ENCODE measurements at regions not wholly inside any gene's neighbourhood (a gene's known extent, or its start where the extent isn't known, plus 50 kb on each side); places are given as distances from the start of the nearest gene placed in this dataset.
"Not testable (repeated sequence)": the region's sequence is repeated elsewhere in the genome, so short reads cannot be mapped to it uniquely, and the experiment has no call there.

DNA sequence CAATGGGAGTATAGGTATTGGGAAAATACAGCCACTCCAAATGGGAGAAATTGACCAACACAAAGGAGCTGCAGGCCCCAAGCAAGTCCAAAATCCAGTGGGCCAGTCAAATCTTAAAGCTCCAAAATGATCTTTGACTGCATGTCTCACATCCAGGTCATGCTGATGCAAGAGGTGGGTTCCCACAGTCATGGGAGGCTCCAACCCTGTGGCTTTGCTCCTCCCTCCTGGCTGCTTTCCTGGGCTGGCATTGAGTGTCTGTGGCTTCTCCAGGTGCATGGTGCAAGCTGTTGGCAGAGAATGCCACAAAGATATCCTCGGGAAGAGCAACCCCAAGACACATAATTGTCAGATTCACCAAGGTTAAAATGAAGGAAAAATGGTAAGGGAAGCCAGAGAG, 80.8 kb downstream of the IGLL5 start:
- TF ChIP-seq CTCF (conservative IDR thresholded peaks at IDR 0.05) (no peak), ZFX (IDR thresholded peaks at IDR 0.05) (no peak)

DNA sequence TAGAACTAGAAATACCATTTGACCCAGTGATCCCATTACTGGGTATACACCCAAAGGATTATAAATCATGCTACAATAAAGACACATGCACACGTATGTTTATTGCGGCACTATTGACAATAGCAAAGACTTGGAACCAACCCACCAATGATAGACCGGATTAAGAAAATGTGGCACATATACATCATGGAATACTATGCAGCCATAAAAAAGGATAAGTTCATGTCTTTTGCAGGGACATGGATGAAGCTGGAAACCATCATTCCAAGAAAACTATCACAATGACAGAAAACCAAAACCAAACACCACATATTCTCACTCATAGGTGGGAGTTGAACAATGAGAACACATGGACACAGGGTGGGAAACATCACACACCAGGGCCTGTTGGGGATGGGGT, 85.0 kb downstream of the IGLL5 start:
- H3K27ac ChIP-seq, result not testable (repeated sequence)

More for the DNA sequence above, 80.8 kb downstream of the IGLL5 start:
- H3K27ac ChIP-seq, result no peak overlapping the region

DNA sequence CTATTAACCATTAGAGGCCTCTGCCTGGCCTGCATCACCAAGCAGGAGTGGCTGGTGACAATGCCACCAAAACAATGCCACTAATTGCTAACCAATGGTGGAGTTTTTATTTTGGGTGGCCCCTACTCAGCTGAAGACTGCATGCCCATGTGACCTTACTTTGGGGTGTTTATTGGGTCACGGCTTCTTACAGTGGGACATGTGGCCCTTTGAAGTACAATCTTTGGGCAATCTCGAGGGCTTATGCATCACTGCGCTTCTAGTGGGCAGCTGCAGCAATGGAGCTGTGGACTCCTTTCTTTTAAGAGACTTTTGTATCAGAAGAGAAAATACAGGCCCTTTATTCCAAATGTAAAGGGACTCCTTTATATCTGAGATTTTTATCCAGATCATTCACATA, 85.7 kb downstream of the IGLL5 start:
- TF ChIP-seq ZFX (IDR thresholded peaks at IDR 0.05) (no peak), CTCF (conservative IDR thresholded peaks at IDR 0.05) (no peak)
- no peak overlapping the region for H3K27ac ChIP-seq

DNA sequence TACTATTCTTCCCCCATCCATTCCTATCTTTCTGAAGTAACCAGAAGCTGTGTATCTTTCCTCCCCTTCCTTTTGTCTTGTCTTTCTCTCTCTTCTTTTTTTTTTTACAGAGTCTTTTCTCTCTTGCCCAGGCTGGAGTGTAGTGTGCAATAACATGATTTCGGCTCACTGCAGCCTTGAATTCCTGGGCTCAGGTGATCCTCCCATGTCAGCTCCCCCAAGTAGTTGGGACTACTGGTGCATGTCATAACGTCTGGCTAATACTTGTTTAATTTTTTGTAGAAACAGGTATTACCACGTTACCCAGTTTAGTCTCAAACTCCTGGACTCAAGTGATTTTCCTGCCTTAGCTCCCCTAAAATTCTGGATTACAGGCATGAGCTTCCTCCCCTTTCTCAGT, 86.5 kb downstream of the IGLL5 start:
- no peak overlapping the region for H3K27ac ChIP-seq
- TF ChIP-seq ZFX (IDR thresholded peaks at IDR 0.05) (no peak), CTCF (conservative IDR thresholded peaks at IDR 0.05) (no peak)

DNA sequence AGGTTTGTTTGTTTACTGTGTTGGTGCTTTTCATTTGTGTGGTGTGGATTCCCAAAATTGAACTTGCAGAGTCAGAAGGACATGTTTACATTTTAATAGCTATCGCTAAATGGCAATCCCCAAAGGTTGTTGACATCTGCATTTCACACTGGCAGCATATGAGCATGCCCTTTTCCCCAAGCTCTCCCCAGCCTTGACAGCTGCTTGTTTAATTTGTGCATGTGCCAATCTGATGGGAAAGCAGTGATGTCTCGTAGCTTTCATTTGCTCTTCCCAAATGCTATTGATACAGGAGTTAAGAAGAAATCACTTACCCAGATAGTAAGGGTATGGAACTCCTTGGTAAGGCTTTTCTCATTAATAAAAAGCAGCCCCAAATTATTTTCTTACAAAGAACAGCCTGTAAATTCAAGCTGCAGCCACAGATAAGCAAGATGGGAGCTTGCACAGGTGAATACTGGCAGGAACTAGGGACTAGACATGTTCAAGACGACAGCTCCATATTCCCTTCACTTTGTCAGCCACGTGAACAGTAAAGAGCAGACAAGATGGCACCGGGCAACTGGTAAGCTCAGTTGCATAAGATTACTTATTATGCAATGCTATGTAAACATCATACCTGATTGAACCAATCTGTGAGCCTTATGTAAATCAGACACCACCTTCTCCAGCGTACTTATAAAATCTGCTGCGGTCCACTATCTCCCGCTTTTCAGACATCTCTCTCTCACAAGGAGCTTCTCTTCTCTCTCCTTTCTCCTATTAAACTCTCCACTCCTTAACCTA, 87.4 kb downstream of the IGLL5 start:
- H3K27ac ChIP-seq, result no peak overlapping the region; the same call in 1 of the 2 replicates
- TF ChIP-seq CTCF (conservative IDR thresholded peaks at IDR 0.05), result no peak

GRCh38 chr22:22976033-22976922, 88.7 kb downstream of the IGLL5 start:
- H3K27ac ChIP-seq, result no peak overlapping the region
- TF ChIP-seq CTCF (conservative IDR thresholded peaks at IDR 0.05) (peak; percentile 13; the same call in 1 of the 2 replicates), ZFX (IDR thresholded peaks at IDR 0.05) (no peak)

DNA sequence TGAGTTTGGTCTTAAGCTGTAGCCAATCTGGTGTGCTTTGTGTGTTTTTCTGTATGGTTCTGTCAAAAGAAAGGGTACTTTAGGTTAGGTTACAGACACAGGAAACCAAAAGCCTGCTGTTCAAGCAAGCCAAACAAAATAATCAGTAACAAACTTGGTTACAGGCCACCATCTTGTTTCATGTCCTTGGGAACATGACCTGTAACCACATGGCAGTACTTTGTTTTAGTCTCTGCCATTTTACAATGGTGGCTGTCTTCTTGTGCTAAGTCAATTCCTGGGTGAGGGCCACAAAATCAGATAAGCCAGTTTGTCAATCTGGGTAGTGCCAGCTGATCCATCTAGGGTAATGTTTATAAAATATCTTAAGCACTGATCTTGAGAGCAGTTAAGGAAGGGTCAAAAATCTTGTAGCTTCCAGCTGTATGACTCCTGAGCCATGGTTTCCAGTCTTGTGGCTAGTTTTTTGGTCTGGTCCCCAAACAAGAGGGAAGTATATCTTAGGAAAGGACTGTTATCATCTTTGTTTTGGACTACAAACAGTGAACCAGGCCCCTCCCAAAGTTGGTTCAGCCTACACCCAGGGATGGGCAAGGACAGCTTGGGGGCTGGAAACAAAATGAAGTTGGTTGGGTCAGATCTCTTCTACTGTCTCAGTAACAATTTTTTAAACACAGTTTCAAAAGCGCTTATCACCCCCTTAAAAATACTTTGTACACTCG, 90.0 kb downstream of the IGLL5 start:
- TF ChIP-seq CTCF (conservative IDR thresholded peaks at IDR 0.05), result no peak
- TF ChIP-seq ZFX (IDR thresholded peaks at IDR 0.05), result no peak
- no peak overlapping the region for H3K27ac ChIP-seq

Data from C4-2B (cell line).